Activated B cell treated with CpG ODN at 0.5 μM for 24 hours (primary cell): ENCODE measurements at regions not wholly inside any gene's neighbourhood (a gene's known extent, or its start where the extent isn't known, plus 50 kb on each side); places are given as distances from the start of the nearest gene placed in this dataset.

Experiments
- ATAC-seq: fragments of 200-7000 bp; cut with Tn5 transposase; one replicate; pipeline ENCODE4 v1.10.0; 2021; ENCODE audit warnings: low read depth, mild to moderate bottlenecking, moderate library complexity
- CTCF ChIA-PET: fragments of 350-600 bp; sonication (Branson Sonifier 250); formaldehyde crosslinking; loops from one replicate; lab custom pipeline; 2021; ENCODE audit warnings: antibody characterized with exemption; lab: Charles Lee
- POLR2A ChIA-PET: fragments of 350-600 bp; sonication (Branson Sonifier 250); formaldehyde crosslinking; loops from one replicate; lab custom pipeline; 2021; ENCODE audit warnings: antibody characterized with exemption; lab: Charles Lee
- DNase-seq: peaks from one replicate; pipeline ENCODE4 v3.0.0; 2022
- H3K27ac Mint-ChIP-seq: one replicate; pipeline ENCODE4 v1.8.0; 2020; ENCODE audit warnings: mixed read lengths
- H3K27me3 Mint-ChIP-seq: one replicate; pipeline ENCODE4 v1.8.0; 2021; ENCODE audit warnings: mixed read lengths
- H3K36me3 Mint-ChIP-seq: one replicate; pipeline ENCODE4 v1.8.0; 2021; ENCODE audit warnings: low read depth, mixed read lengths
- H3K4me1 Mint-ChIP-seq: one replicate; pipeline ENCODE4 v1.8.0; 2021; ENCODE audit warnings: mixed read lengths
- H3K4me3 Mint-ChIP-seq: one replicate; pipeline ENCODE4 v1.8.0; 2020; ENCODE audit warnings: mild to moderate bottlenecking, mixed read lengths
- H3K9me3 Mint-ChIP-seq: one replicate; pipeline ENCODE4 v1.8.0; 2020; ENCODE audit warnings: mixed read lengths
- intact Hi-C: fragments of 100-400 bp; cut with micrococcal nuclease; formaldehyde crosslinking; loops from one replicate; pipeline ENCODE4 v1.15.1; 2024
- TF ChIP-seq, protein P1 (sequence below): fragments of 200-600 bp; IDR thresholded peaks from one replicate; pipeline ENCODE4 v1.8.0; 2022; ENCODE audit warnings: antibody characterized with exemption, mild to moderate bottlenecking

- DNase-seq: no peak
- peaks cover 2% of the 10 kb centered on the region for H3K9me3 Mint-ChIP-seq
- no peaks in the 10 kb centered on the region for H3K27me3 Mint-ChIP-seq
- ChIA-PET POLR2A (no interaction called here), CTCF (no interaction called here)
- no peaks in the 10 kb centered on the region for H3K36me3 Mint-ChIP-seq
- no peaks in the 10 kb centered on the region for H3K4me1 Mint-ChIP-seq
- no peak overlapping the region for H3K27ac Mint-ChIP-seq
- intact Hi-C loops: no loop called here
- no peak overlapping the region for H3K4me3 Mint-ChIP-seq
- TF ChIP-seq, protein P1, sequence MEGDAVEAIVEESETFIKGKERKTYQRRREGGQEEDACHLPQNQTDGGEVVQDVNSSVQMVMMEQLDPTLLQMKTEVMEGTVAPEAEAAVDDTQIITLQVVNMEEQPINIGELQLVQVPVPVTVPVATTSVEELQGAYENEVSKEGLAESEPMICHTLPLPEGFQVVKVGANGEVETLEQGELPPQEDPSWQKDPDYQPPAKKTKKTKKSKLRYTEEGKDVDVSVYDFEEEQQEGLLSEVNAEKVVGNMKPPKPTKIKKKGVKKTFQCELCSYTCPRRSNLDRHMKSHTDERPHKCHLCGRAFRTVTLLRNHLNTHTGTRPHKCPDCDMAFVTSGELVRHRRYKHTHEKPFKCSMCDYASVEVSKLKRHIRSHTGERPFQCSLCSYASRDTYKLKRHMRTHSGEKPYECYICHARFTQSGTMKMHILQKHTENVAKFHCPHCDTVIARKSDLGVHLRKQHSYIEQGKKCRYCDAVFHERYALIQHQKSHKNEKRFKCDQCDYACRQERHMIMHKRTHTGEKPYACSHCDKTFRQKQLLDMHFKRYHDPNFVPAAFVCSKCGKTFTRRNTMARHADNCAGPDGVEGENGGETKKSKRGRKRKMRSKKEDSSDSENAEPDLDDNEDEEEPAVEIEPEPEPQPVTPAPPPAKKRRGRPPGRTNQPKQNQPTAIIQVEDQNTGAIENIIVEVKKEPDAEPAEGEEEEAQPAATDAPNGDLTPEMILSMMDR: no peak
- ATAC-seq: no peak
These were observed 624.2 kb upstream of the AGA start for GRCh38 chr4:178066338-178066941.

DNA sequence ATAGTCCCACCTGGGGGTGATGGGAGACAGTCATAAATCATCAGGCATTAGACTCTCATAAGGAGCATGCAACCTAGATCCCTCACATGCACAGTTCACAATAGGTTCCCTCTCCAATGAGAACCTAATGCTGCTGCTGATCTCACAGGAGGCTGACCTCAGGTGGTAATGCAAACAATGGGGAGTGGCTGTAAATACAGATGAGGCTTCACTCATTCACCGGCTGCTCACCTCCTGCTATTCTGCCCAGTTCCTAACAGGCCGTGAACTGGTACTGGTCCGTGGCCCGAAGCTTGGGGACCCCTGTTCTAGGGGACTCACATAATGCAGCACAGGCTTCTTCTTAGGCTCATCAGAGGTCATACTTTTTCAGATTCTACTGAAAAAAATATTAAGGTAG is 625.9 kb upstream of the AGA start:
- TF ChIP-seq, protein P1: no peak
- Mint-ChIP-seq H3K4me3 (no peak overlapping the region), H3K9me3 (peaks cover 2% of the 10 kb centered on the region), H3K36me3 (no peaks in the 10 kb centered on the region), H3K4me1 (no peaks in the 10 kb centered on the region), H3K27ac (no peak overlapping the region), H3K27me3 (no peaks in the 10 kb centered on the region)
- intact Hi-C loops: no loop called here
- DNase-seq (no peak), ATAC-seq (no peak)
- POLR2A ChIA-PET: no interaction called here
- CTCF ChIA-PET: no interaction called here

- DNase-seq: no peak
- no peaks in the 10 kb centered on the region for H3K36me3 Mint-ChIP-seq
- no peaks in the 10 kb centered on the region for H3K27me3 Mint-ChIP-seq
- TF ChIP-seq, protein P1: no peak
- H3K4me3 Mint-ChIP-seq: no peak overlapping the region
- POLR2A ChIA-PET: no interaction called here
- H3K9me3 Mint-ChIP-seq: peaks cover 2% of the 10 kb centered on the region
- no peak overlapping the region for H3K27ac Mint-ChIP-seq
- H3K4me1 Mint-ChIP-seq: no peaks in the 10 kb centered on the region
- ATAC-seq: no peak
- intact Hi-C loops: no loop called here
- CTCF ChIA-PET: no interaction called here
These were observed 627.9 kb upstream of the AGA start for GRCh38 chr4:178070163-178070562.

GRCh38 chr4:178080312-178080711 is 638.1 kb upstream of the AGA start:
- no peaks in the 10 kb centered on the region for H3K27me3 Mint-ChIP-seq
- CTCF ChIA-PET: no interaction called here

GRCh38 chr4:178081176-178081575 is 638.9 kb upstream of the AGA start:
- CTCF ChIA-PET: no interaction called here
- no peak overlapping the region for H3K27ac Mint-ChIP-seq
- DNase-seq (no peak), ATAC-seq (no peak)
- H3K36me3 Mint-ChIP-seq: no peaks in the 10 kb centered on the region
- H3K4me1 Mint-ChIP-seq: no peaks in the 10 kb centered on the region
- POLR2A ChIA-PET: no interaction called here
- intact Hi-C loops: no loop called here
- TF ChIP-seq, protein P1: no peak
- no peak overlapping the region for H3K4me3 Mint-ChIP-seq
- peaks cover 6% of the 10 kb centered on the region for H3K9me3 Mint-ChIP-seq
- no peaks in the 10 kb centered on the region for H3K27me3 Mint-ChIP-seq

More at GRCh38 chr4:178080312-178080711, 638.1 kb upstream of the AGA start:
- POLR2A ChIA-PET: no interaction called here
- H3K4me3 Mint-ChIP-seq: no peak overlapping the region
- peaks cover 2% of the 10 kb centered on the region for H3K9me3 Mint-ChIP-seq
- TF ChIP-seq, protein P1: no peak
- ATAC-seq: no peak
- H3K36me3 Mint-ChIP-seq: no peaks in the 10 kb centered on the region
- no peaks in the 10 kb centered on the region for H3K4me1 Mint-ChIP-seq
- intact Hi-C loops: no loop called here
- no peak for DNase-seq
- no peak overlapping the region for H3K27ac Mint-ChIP-seq
